ENCODE measurements at regions not wholly inside any gene's neighbourhood (a gene's known extent, or its start where the extent isn't known, plus 50 kb on each side); places are given as distances from the start of the nearest gene placed in this dataset.

- TF ChIP-seq, protein P1, sequence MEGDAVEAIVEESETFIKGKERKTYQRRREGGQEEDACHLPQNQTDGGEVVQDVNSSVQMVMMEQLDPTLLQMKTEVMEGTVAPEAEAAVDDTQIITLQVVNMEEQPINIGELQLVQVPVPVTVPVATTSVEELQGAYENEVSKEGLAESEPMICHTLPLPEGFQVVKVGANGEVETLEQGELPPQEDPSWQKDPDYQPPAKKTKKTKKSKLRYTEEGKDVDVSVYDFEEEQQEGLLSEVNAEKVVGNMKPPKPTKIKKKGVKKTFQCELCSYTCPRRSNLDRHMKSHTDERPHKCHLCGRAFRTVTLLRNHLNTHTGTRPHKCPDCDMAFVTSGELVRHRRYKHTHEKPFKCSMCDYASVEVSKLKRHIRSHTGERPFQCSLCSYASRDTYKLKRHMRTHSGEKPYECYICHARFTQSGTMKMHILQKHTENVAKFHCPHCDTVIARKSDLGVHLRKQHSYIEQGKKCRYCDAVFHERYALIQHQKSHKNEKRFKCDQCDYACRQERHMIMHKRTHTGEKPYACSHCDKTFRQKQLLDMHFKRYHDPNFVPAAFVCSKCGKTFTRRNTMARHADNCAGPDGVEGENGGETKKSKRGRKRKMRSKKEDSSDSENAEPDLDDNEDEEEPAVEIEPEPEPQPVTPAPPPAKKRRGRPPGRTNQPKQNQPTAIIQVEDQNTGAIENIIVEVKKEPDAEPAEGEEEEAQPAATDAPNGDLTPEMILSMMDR (IDR thresholded peaks at IDR 0.05), result no peak
- TF ChIP-seq POLR2A (IDR thresholded peaks at IDR 0.05), result no peak
These were observed 372.3 kb upstream of the F9 start for GRCh38 chrX:139158256-139158655.
